ENCODE measurements at regions not wholly inside any gene's neighbourhood (a gene's known extent, or its start where the extent isn't known, plus 50 kb on each side); places are given as distances from the start of the nearest gene placed in this dataset.

GRCh38 chr2:82992968-82993367, 1466.1 kb downstream of the SUCLG1 start:
- TF ChIP-seq EZH2 (IDR thresholded peaks at IDR 0.05; ENCODE audit: low read length, unreplicated experiment): no peak
- no peak for TF ChIP-seq CTCF (conservative IDR thresholded peaks at IDR 0.05; ENCODE audit: low read depth, low read length)
- no peak for TF ChIP-seq EZH2phosphoT487 (IDR thresholded peaks at IDR 0.05; ENCODE audit: borderline replicate concordance, low read length)
